Osteocyte (in vitro differentiated cells): ENCODE measurements at regions not wholly inside any gene's neighbourhood (a gene's known extent, or its start where the extent isn't known, plus 50 kb on each side); places are given as distances from the start of the nearest gene placed in this dataset.

ENCODE experiments used
- DNase-seq: peaks from one replicate; pipeline ENCODE4 v3.0.0; 2021; ENCODE audit warnings: mixed read lengths; ENCODE audit not compliant: unreplicated experiment; ENCODE audit errors: extremely low spot score
- H3K27ac Mint-ChIP-seq: one replicate; pipeline ENCODE4 v1.8.0; 2021; ENCODE audit warnings: mild to moderate bottlenecking, mixed read lengths; ENCODE audit not compliant: unreplicated experiment
- H3K27me3 Mint-ChIP-seq: one replicate; pipeline ENCODE4 v1.8.0; 2021; ENCODE audit warnings: mixed read lengths; ENCODE audit not compliant: unreplicated experiment
- H3K36me3 Mint-ChIP-seq: one replicate; pipeline ENCODE4 v1.8.0; 2021; ENCODE audit warnings: mixed read lengths; ENCODE audit not compliant: unreplicated experiment
- H3K4me1 Mint-ChIP-seq: one replicate; pipeline ENCODE4 v1.8.0; 2021; ENCODE audit warnings: mixed read lengths; ENCODE audit not compliant: unreplicated experiment
- H3K4me3 Mint-ChIP-seq: one replicate; pipeline ENCODE4 v1.8.0; 2021; ENCODE audit warnings: mild to moderate bottlenecking, moderate library complexity, mixed read lengths; ENCODE audit not compliant: unreplicated experiment
- H3K9me3 Mint-ChIP-seq: one replicate; pipeline ENCODE4 v1.8.0; 2021; ENCODE audit warnings: mixed read lengths; ENCODE audit not compliant: unreplicated experiment
- CTCF ChIP-seq: fragments of 200-600 bp; sonication (generic); IDR thresholded peaks from 2 replicates; pipeline ENCODE4 v1.5.0; 2021; ENCODE audit warnings: antibody characterized with exemption, mild to moderate bottlenecking, moderate library complexity

- H3K9me3 Mint-ChIP-seq, result peaks cover 9% of the 10 kb centered on the region
These were observed 1119.1 kb upstream of the TENM4 start for GRCh38 chr11:80559942-80560341.

DNA sequence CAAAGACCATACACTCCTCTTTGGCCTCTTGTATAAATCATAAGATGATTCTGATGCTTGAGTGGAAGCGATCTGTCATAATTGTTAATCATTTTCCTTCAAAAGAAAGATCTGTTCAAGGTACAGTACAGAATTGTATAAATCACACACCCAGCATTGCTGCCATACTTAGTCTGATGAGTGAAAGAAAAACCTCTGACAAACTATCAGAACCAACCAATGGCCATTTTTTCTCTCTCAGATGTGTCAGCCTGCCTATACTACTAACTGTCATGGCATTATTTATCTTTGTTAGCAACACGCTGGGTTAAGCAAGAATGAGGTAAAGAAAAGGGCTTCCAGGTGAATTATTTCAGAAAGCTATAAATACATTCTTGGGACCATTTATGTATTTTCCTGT is 1112.7 kb upstream of the TENM4 start:
- no peak overlapping the region for H3K27ac Mint-ChIP-seq
- TF ChIP-seq CTCF, result no peak

More at GRCh38 chr11:80559942-80560341, 1119.1 kb upstream of the TENM4 start:
- H3K27ac Mint-ChIP-seq, result no peak overlapping the region
- H3K4me3 Mint-ChIP-seq, result no peak overlapping the region
- TF ChIP-seq CTCF, result no peak
- no peaks in the 10 kb centered on the region for H3K4me1 Mint-ChIP-seq
- H3K36me3 Mint-ChIP-seq, result no peaks in the 10 kb centered on the region
- no peaks in the 10 kb centered on the region for H3K27me3 Mint-ChIP-seq
- no peak for DNase-seq

GRCh38 chr11:80542704-80543103 is 1101.9 kb upstream of the TENM4 start:
- Mint-ChIP-seq H3K27ac (no peak overlapping the region), H3K9me3 (peaks cover 26% of the 10 kb centered on the region), H3K36me3 (no peaks in the 10 kb centered on the region), H3K4me1 (no peaks in the 10 kb centered on the region), H3K27me3 (no peaks in the 10 kb centered on the region), H3K4me3 (no peak overlapping the region)
- no peak for TF ChIP-seq CTCF
- no peak for DNase-seq

More for the DNA sequence above, 1112.7 kb upstream of the TENM4 start:
- H3K9me3 Mint-ChIP-seq, result peaks cover 3% of the 10 kb centered on the region
- H3K4me3 Mint-ChIP-seq, result no peak overlapping the region
- no peaks in the 10 kb centered on the region for H3K36me3 Mint-ChIP-seq
- no peak for DNase-seq
- H3K27me3 Mint-ChIP-seq, result no peaks in the 10 kb centered on the region
- H3K4me1 Mint-ChIP-seq, result no peaks in the 10 kb centered on the region

DNA sequence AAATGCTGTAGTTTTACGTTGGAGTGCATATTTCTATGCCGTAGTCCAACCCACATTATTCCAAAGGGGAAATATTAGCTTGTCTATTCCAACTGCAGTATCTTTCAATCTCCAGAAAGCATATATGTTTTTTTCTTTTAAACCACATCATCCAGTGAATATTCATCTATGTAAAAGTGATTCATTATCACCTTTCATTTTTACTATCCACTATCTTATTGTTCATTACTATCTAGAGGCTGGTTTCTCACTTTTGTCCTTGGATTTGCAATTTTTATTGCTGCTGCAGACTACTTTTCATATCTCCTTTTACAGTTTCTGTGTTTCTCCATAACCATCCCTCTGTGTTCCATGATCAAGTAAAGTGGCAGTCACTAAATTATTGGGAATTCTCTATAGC is 1097.2 kb upstream of the TENM4 start:
- Mint-ChIP-seq H3K9me3 (peaks cover 48% of the 10 kb centered on the region), H3K27ac (no peak overlapping the region), H3K36me3 (no peaks in the 10 kb centered on the region), H3K4me1 (no peaks in the 10 kb centered on the region), H3K27me3 (no peaks in the 10 kb centered on the region), H3K4me3 (no peak overlapping the region)
- TF ChIP-seq CTCF, result no peak
- DNase-seq, result no peak

- Mint-ChIP-seq H3K9me3 (peaks cover 46% of the 10 kb centered on the region), H3K27ac (no peak overlapping the region), H3K4me1 (no peaks in the 10 kb centered on the region), H3K36me3 (no peaks in the 10 kb centered on the region), H3K27me3 (no peaks in the 10 kb centered on the region), H3K4me3 (no peak overlapping the region)
- no peak for DNase-seq
- TF ChIP-seq CTCF, result no peak
These were observed 1092.6 kb upstream of the TENM4 start for GRCh38 chr11:80533463-80533862.
